SU-DHL-6 (cell line): ENCODE measurements at regions not wholly inside any gene's neighbourhood (a gene's known extent, or its start where the extent isn't known, plus 50 kb on each side); places are given as distances from the start of the nearest gene placed in this dataset.

Source experiments
- EZH2phosphoT487 ChIP-seq: fragments of 200-600 bp; sonication (generic), shearing (Covaris generic); conservative IDR thresholded peaks from 2 replicates; pipeline ENCODE4 v1.6.1; 2018; ENCODE audit warnings: mild to moderate bottlenecking, antibody characterized with exemption, low read length, moderate library complexity, mixed read lengths
- TF ChIP-seq, protein P1 (sequence below): fragments of 200-600 bp; sonication (generic); IDR thresholded peaks from one replicate; pipeline ENCODE4 v1.5.1; 2017; ENCODE audit warnings: antibody characterized with exemption, mild to moderate bottlenecking, low read length, moderate library complexity; ENCODE audit not compliant: insufficient read depth, poor library complexity, severe bottlenecking

DNA sequence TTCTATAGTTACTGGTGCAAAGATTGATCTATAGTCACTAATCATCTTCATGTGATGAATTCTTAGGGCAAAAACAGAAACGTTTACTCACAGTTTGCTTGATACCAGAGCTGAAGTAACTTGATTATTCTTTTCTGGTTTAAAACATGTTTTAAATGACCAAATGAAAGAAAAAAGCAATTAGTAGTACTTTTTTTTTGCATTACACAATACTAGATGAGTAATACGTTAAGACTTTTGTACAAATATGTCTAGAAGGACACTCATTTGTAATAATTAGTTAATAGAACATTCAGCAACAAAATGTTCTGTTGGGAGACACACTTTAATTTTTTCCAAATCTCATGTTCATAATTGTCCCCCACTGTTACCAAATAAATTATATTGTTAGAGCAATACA, 523.2 kb downstream of the SOX2 start:
- TF ChIP-seq, protein P1, sequence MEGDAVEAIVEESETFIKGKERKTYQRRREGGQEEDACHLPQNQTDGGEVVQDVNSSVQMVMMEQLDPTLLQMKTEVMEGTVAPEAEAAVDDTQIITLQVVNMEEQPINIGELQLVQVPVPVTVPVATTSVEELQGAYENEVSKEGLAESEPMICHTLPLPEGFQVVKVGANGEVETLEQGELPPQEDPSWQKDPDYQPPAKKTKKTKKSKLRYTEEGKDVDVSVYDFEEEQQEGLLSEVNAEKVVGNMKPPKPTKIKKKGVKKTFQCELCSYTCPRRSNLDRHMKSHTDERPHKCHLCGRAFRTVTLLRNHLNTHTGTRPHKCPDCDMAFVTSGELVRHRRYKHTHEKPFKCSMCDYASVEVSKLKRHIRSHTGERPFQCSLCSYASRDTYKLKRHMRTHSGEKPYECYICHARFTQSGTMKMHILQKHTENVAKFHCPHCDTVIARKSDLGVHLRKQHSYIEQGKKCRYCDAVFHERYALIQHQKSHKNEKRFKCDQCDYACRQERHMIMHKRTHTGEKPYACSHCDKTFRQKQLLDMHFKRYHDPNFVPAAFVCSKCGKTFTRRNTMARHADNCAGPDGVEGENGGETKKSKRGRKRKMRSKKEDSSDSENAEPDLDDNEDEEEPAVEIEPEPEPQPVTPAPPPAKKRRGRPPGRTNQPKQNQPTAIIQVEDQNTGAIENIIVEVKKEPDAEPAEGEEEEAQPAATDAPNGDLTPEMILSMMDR = no peak
- TF ChIP-seq EZH2phosphoT487 = no peak
